H1 (cell line): ENCODE measurements at regions not wholly inside any gene's neighbourhood (a gene's known extent, or its start where the extent isn't known, plus 50 kb on each side); places are given as distances from the start of the nearest gene placed in this dataset.

Experiments used
- E2F6 ChIP-seq: IDR thresholded peaks from 2 replicates; pipeline ENCODE4 v1.6.1; 2012; ENCODE audit warnings: inconsistent platforms

GRCh38 chr6:14664621-14665315 is 547.2 kb downstream of the CD83 start (continued):
- TF ChIP-seq E2F6: no peak
